NCI-H2196 treated with DMSO at 0.1 percent for 48 hours (cell line): ENCODE measurements at regions not wholly inside any gene's neighbourhood (a gene's known extent, or its start where the extent isn't known, plus 50 kb on each side); places are given as distances from the start of the nearest gene placed in this dataset.

Experiments used
- DNase-seq: peaks from one replicate; lab custom pipeline; 2025; ENCODE audit not compliant: unreplicated experiment; lab: John Stamatoyannopoulos, UW

DNA sequence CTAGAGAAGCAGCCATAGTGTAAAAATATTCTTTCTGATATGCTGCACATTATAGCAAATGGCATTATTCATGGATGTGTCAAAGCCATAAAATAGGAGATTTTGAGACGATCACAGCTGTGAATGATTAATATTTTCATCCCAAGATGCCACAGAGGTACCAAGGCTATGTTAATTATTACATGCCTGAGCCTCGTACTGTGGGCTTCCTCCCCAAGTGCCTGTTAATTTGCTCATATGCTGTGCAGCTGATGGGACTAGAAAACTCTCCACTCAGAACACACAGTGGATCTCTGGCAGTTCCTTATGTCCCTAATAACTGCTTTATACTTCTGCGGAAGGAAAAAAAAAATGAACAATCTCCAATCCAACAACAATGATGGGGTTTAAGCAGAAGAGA lies 184.9 kb upstream of the TSHZ2 start:
- DNase-seq = no peak

DNA sequence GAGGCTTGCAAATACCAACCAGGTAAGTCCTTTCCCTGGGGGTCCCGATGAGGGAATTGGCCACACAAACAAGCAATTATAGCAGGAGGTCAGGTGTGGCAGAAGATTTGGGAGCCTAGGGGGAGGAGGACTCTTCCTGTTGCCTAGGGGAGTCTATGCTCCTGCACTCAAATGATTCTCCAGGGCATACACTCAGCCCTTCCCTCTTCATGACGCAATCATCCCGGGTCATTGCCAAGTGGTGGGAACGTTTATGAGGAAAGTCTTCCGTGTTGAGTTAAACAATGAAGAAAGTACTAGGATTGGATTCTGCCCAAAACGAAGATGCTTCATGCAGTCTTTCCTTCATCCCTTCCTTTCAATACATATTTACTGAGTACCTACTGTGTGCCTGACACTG lies 186.5 kb upstream of the TSHZ2 start:
- DNase-seq = no peak

DNA sequence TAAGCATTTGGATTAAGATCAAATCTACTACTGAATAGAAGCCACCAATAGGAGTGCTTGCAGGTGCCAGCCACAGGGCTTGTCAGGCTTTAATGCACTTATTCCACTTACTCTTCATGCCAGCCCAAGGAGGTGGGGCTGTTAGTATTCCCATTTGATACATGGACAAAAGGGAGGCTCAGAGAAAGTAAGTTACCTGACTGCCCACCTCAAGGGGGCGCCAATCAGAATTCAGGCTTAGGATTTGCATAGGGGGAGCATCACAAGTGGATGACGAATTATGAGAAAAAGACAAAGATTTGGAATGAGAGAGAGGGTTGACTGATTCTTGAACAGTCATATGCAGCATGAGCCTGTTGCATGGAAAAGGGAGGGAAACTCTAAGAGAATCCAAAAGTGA lies 188.4 kb upstream of the TSHZ2 start:
- no peak for DNase-seq

DNA sequence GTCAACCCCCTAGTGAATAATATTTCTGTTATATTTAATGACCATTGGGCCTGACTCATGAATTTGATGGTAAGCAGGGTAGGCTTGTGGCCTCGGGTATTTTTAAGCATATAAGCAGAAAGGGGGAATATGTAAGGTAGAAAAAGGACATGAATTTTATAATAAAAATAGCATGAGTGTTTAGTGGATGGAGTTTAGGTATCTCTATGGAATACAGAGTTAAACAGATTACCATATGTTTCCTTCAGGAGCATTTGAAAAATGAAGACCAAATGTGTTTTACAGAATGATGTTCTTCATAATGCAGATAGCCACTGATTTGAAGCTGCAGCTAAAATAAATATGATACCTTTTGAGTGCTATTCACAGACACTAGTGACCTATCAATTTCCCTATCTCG lies 191.7 kb upstream of the TSHZ2 start:
- DNase-seq = no peak

DNA sequence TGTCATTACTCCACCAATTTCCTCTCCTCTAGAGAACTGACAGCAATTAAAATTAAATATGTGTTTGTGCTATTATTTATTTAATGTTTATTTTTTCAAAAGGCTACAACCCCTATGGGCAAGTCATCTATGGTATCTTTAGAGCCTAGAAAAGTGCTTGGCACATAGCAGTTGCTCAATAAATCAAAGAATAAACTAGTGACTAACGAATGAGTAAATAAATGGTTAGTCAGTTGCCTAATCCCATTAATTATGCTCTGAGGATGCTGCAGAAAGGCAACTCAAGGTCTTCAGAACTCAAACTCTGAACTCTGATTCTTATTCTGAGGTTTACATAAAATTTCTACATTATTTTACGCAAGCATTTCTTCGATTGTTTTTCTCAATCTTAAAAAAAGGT lies 193.0 kb upstream of the TSHZ2 start:
- no peak for DNase-seq

DNA sequence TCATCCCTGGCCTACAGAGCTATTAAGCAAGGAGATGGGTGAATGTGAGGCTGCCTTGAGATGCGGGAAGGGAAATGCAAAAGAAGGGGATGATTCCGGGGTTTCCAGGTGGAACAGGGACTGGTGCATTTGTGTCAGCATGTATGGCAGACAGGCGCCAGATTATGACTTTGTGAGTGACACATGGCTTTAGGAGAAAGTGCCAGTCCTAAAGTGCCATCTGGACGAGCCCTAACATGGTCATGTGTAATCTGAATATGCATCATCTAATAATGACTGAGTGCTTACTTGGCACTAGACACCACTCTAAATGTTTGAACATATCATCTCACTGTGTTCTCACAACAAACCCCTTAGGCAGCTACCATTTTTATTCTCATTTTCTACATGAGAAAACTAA lies 195.0 kb upstream of the TSHZ2 start:
- DNase-seq = no peak

GRCh38 chr20:52775786-52776185 lies 196.4 kb upstream of the TSHZ2 start:
- no peak for DNase-seq

DNA sequence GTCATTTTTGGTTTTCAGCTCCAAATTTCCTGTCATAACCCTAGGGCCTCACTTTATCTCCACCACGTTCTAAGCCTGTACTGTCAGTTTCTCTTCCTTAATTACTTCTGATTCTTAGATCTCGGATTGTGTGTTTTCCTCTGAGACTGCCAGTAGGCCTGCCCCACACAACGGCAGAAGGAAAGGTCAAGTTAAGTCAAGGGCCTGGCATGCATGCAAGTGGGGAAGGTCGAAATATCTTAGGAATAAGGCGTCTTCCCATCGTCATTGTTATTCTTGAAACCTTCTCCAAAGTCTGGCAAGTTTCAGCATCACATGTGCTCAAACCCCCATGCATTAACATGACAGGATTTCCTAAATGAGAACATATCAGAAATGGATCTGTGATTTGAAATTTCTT lies 203.5 kb upstream of the TSHZ2 start:
- DNase-seq = no peak

- no peak for DNase-seq
Observed at GRCh38 chr20:52766645-52767435, 205.3 kb upstream of the TSHZ2 start.

DNA sequence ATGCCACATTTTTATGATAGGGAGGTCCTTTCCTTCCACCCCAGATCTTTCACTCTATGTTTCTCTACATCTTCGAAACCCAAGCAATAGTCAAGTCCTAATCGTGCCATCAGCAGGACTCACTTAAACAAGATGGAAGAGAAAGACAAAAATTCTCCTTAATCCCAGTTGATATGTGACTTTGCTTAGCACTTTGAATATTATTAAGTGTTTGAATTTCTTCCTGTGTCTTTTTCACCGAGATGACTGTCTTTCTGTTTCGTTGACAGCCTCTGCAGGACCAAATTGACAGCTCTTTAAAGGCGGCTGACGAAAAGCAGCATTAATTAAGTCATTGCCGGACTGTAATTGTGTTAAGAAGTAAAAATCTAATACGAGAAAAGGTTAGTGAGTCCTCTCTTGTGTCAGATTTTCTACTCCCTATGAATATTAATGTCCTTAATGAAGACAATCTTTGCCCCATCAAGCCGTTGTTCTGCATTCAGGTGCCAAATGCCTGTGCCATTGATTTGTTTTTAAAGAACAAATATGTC lies 208.8 kb upstream of the TSHZ2 start:
- no peak for DNase-seq

DNA sequence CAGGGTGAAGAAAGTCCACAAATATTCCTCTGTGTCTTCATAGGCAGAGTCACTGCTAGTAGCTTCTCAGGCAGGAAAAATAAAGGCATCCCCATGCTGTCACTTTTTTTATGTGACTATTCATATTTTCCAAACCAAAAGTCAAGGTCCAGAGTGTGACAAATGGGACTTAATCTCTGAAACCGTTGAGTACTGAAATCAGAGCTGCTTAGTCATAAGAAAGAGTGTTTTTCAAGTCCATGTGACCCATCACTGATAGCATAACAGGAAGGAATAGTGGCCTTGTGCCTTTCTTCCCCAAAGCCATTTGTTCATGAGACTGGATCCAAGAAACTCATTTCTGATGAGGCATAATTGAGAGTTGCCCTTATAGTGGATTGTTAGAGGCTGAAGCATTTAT lies 210.3 kb upstream of the TSHZ2 start:
- DNase-seq = no peak

DNA sequence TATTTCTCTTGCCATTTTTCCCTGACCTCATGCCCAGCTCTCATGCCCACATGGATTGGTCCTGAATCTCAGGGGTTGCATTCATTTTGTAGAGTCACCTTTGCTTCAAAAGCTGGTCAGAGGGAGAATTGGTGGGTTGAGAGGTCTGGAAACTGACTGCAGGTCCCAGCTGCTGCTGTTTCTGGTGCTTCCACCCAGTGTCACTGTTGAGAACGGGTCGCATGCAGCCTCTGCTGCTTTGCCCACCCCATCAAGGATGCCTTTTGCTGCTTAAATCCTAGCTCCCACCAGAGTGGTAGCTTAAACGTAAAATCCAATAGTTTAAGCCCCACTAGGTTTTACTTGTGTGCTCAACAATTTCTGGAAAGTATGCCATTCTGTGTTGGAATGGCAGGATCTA lies 211.4 kb upstream of the TSHZ2 start:
- DNase-seq = no peak

GRCh38 chr20:52757411-52757810 lies 214.7 kb upstream of the TSHZ2 start:
- DNase-seq = no peak

DNA sequence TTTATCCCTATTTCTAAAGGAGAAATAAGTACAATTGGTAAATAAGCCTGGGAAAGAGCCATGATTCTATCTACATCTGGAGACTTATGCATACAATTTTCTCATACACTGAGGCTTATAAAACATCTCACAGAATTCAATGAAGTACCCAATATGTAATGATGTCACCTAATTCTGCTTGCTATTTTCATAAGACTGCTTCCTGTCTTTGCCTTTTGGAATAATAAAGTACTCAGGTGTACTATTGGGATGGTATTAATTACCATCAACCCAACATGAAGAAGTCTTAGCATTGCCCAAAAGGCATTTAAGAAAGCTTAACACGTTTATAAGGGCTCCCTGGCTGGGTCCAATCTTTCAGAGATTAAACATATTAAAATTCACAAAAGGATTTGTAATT lies 216.4 kb upstream of the TSHZ2 start:
- no peak for DNase-seq

GRCh38 chr20:52754366-52754765 lies 217.8 kb upstream of the TSHZ2 start:
- DNase-seq = no peak

- DNase-seq = no peak
Observed at GRCh38 chr20:52752023-52752422, 220.1 kb upstream of the TSHZ2 start.

- no peak for DNase-seq
Observed at GRCh38 chr20:52751571-52751970, 220.6 kb upstream of the TSHZ2 start.

- DNase-seq = no peak
Observed at GRCh38 chr20:52749938-52750337, 222.2 kb upstream of the TSHZ2 start.

- no peak for DNase-seq
Observed at GRCh38 chr20:52748990-52749389, 223.2 kb upstream of the TSHZ2 start.

DNA sequence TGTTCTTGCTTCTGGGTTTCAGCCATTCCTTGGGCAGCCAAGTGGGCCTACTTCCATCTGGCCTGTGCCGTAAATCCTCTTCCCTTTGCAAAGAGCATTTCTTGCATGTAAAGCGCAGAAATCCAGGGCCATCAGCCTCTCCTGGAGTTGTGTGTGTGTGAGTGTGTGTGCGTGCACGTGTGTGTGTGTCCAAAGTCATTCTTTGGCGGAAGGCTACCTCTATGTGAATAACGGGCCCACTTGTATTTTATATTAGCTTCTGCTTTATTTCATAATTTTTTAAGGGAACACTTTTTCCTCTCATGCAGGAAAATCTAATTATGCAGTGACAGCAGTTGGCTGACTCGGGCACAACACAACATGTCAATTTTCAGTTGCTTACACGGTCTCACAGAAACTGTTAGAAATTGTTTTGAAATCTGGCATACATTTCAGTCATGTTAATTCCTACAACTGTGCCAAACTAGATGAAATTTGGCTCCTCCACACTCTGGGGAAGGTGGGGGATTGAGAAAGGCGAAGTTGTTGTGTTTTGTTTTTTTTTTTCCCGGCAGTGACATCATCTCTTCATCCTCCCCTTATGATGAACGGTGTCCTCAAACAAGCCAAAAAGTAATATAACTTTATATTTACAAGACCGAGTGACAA lies 223.7 kb upstream of the TSHZ2 start:
- DNase-seq = no peak

GRCh38 chr20:52747845-52748284 lies 224.3 kb upstream of the TSHZ2 start:
- DNase-seq = no peak

DNA sequence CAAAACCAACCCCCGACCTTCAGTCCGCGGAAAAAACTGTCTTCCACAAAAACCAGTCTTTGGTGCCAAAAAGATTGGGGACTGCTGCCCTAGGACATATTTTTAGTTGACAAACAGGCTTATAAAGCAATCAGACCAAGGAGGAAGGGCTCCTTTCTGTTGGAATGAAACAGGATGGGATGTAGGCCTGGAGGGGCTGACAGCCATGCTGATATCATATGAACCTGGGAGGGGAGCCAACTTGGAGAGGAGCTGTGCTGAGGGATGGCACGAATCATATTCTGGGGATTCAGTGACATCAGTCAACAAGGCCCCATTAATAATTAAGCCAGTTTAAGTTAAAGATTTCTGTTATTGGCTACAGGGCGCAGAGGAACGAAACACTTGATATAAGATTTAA lies 225.4 kb upstream of the TSHZ2 start:
- DNase-seq = no peak

- no peak for DNase-seq
Observed at GRCh38 chr20:52746190-52746589, 226.0 kb upstream of the TSHZ2 start.
